PC-3 (cell line): ENCODE measurements at regions not wholly inside any gene's neighbourhood (a gene's known extent, or its start where the extent isn't known, plus 50 kb on each side); places are given as distances from the start of the nearest gene placed in this dataset.

Experiments
- CTCF ChIP-seq: fragments of 300-600 bp; sonication (generic); conservative IDR thresholded peaks from 2 replicates; pipeline ENCODE4 v1.5.1; 2017; ENCODE audit warnings: antibody characterized with exemption, low read depth, mild to moderate bottlenecking, low read length
- EZH2 ChIP-seq: fragments of 300-600 bp; sonication (generic); IDR thresholded peaks from one replicate; pipeline ENCODE4 v1.6.1; 2017; ENCODE audit warnings: antibody characterized with exemption, mild to moderate bottlenecking, low read length; ENCODE audit not compliant: unreplicated experiment
- EZH2phosphoT487 ChIP-seq: fragments of 300-600 bp; sonication (generic); IDR thresholded peaks from 2 replicates; pipeline ENCODE4 v1.6.1; 2018; ENCODE audit warnings: mild to moderate bottlenecking, antibody characterized with exemption, low read length, borderline replicate concordance

- TF ChIP-seq CTCF (no peak), EZH2 (no peak), EZH2phosphoT487 (no peak)
Measured at GRCh38 chr4:147050356-147050765, 104.7 kb upstream of the TTC29 start.
